GM12878 (cell line): ENCODE measurements at regions not wholly inside any gene's neighbourhood (a gene's known extent, or its start where the extent isn't known, plus 50 kb on each side); places are given as distances from the start of the nearest gene placed in this dataset.

Experiments used
- ATAC-seq: fragments of 200-7000 bp; cut with Tn5 transposase; 3 replicates; pipeline ENCODE4 v1.9.1; 2020; ENCODE audit warnings: mild to moderate bottlenecking, moderate library complexity
- BruUV-seq: library from RNA; stranded (reverse); fragments of 400-500 nt; replicated peaks from 2 replicates; lab custom pipeline; 2021; lab: Mats Ljungman, UMichigan
- CTCF ChIA-PET: fragments of 300-600 bp; sonication (Branson Sonifier 250); formaldehyde crosslinking; extraction: SDS; loops from one replicate; lab custom pipeline; 2021; ENCODE audit warnings: inconsistent platforms; lab: Yijun Ruan, JAX
- POLR2A ChIA-PET: fragments of 350-600 bp; formaldehyde crosslinking; extraction: SDS; loops from one replicate; lab custom pipeline; 2021; ENCODE audit warnings: inconsistent platforms; lab: Charles Lee
- RAD21 ChIA-PET: fragments of 300-600 bp; sonication (Branson Sonifier 250); formaldehyde crosslinking; loops from one replicate; lab custom pipeline; 2023; ENCODE audit warnings: antibody characterized with exemption; ENCODE audit not compliant: unreplicated experiment; lab: Charles Lee
- SMC1A ChIA-PET: fragments of 300-600 bp; sonication (Branson Sonifier 250); formaldehyde crosslinking; loops from one replicate; lab custom pipeline; 2023; ENCODE audit not compliant: unreplicated experiment, uncharacterized antibody; lab: Charles Lee
- DNase-seq: peaks from one replicate; pipeline ENCODE4 v3.0.0-alpha.2; 2011; ENCODE audit warnings: low read depth, low spot score
- FAIRE-seq: peaks from 3 replicates; lab custom pipeline; 2011; peaks lifted over from hg19 to GRCh38; lab: Jason Lieb, UNC
- H2AFZ ChIP-seq: 2 replicates; pipeline ENCODE4 v1.6.0; 2011; ENCODE audit warnings: low read depth, low read length, control low read depth; ENCODE audit not compliant: control insufficient read depth
- H3K27ac ChIP-seq: 2 replicates; pipeline ENCODE4 v1.5.1; 2011; ENCODE audit warnings: control low read depth; ENCODE audit not compliant: control insufficient read depth, insufficient read depth
- H3K27me3 ChIP-seq, 2 experiments: replicated peaks in 1 of 2; 2 replicates each; pipeline versions ENCODE4 v1.6.0 to v1.6.1; 2011; ENCODE audit warnings: low read length in 1 of 2; ENCODE audit not compliant: control insufficient read depth in 2 of 2, insufficient read depth in 2 of 2
- H3K36me3 ChIP-seq, 2 experiments: 2 replicates each; pipeline ENCODE4 v1.5.1; 2011; ENCODE audit warnings: low read length in 1 of 2; ENCODE audit not compliant: control insufficient read depth in 2 of 2, insufficient read depth in 2 of 2
- H3K4me1 ChIP-seq: 2 replicates; pipeline ENCODE4 v1.6.1; 2011; ENCODE audit warnings: mild to moderate bottlenecking, low read length, moderate library complexity, mixed read lengths; ENCODE audit not compliant: control insufficient read depth, insufficient read depth
- H3K4me2 ChIP-seq: 2 replicates; pipeline ENCODE4 v1.6.0; 2011; ENCODE audit warnings: control low read depth; ENCODE audit not compliant: control insufficient read depth, insufficient read depth
- H3K4me3 ChIP-seq: fragments of 200-600 bp; sonication (generic); 2 replicates; pipeline ENCODE4 v1.5.1; 2016
- H3K79me2 ChIP-seq: 2 replicates; pipeline ENCODE4 v1.6.0; 2011; ENCODE audit warnings: low read length; ENCODE audit not compliant: control insufficient read depth, insufficient read depth
- H3K9ac ChIP-seq: 2 replicates; pipeline ENCODE4 v1.8.0; 2011; ENCODE audit warnings: low read length, control low read depth, mixed read lengths; ENCODE audit not compliant: control insufficient read depth, insufficient read depth
- H3K9me3 ChIP-seq: replicated peaks from 3 replicates; pipeline ENCODE4 v1.5.1; 2011; ENCODE audit warnings: mild to moderate bottlenecking, low read length; ENCODE audit not compliant: control insufficient read depth, insufficient read depth
- H4K20me1 ChIP-seq: 2 replicates; pipeline ENCODE4 v1.6.0; 2011; ENCODE audit not compliant: control insufficient read depth, insufficient read depth
- BCL11A ChIP-seq: IDR thresholded peaks from 2 replicates; pipeline ENCODE4 v1.6.1; 2011; ENCODE audit warnings: low read depth, low read length
- CHD1 ChIP-seq: IDR thresholded peaks from 2 replicates; pipeline ENCODE4 v1.6.1; 2012; ENCODE audit warnings: low read depth, low read length, improper control_type of control experiment
- HDAC2 ChIP-seq: fragments of 200-600 bp; sonication (generic); IDR thresholded peaks from 2 replicates; pipeline ENCODE4 v1.6.1; 2017
- LARP7 ChIP-seq: fragments of 450-650 bp; IDR thresholded peaks from 2 replicates; pipeline ENCODE4 v1.6.1; 2017; ENCODE audit warnings: mild to moderate bottlenecking
- MXI1 ChIP-seq: fragments of 150-350 bp; IDR thresholded peaks from 2 replicates; pipeline ENCODE4 v1.6.1; 2011; ENCODE audit warnings: low read depth, mild to moderate bottlenecking, inconsistent platforms, low read length, improper control_type of control experiment
- MYB ChIP-seq: fragments of 150-350 bp; IDR thresholded peaks from 2 replicates; pipeline ENCODE4 v1.6.1; 2014; ENCODE audit warnings: mild to moderate bottlenecking, low read depth, low read length, borderline replicate concordance
- NFIC ChIP-seq: IDR thresholded peaks from 2 replicates; pipeline ENCODE4 v1.6.1; 2012; ENCODE audit warnings: low read depth, mild to moderate bottlenecking, inconsistent platforms, low read length, moderate library complexity
- NFXL1 ChIP-seq: fragments of 450-650 bp; IDR thresholded peaks from 2 replicates; pipeline ENCODE4 v1.6.1; 2017; ENCODE audit warnings: antibody characterized with exemption, mild to moderate bottlenecking, borderline replicate concordance
- NFYB ChIP-seq: IDR thresholded peaks from 2 replicates; pipeline ENCODE4 v1.6.1; 2011; ENCODE audit warnings: low read depth, mild to moderate bottlenecking, low read length, improper control_type of control experiment, moderate library complexity; ENCODE audit not compliant: insufficient read depth
- PAX5 ChIP-seq: IDR thresholded peaks from 2 replicates; pipeline ENCODE4 v1.6.1; 2011; ENCODE audit warnings: low read depth, low read length, borderline replicate concordance
- WGBS: methylation state at CpG from one replicate; pipeline ENCODE4 v1.1.6; 2016; ENCODE audit warnings: low lambda C conversion rate; ENCODE audit not compliant: insufficient replicate concordance, insufficient coverage; ENCODE audit errors: missing lambda C conversion rate; 5-methylcytosine and 5-hydroxymethylcytosine counted together
- in situ Hi-C: fragments of 300-500 bp; cut with MboI; formaldehyde crosslinking; loops from 9 replicates; pipeline ENCODE4 v1.14.3; 2018; ENCODE audit warnings: mixed read lengths
- intact Hi-C: fragments of 100-400 bp; cut with micrococcal nuclease; formaldehyde crosslinking; loops from one replicate; pipeline ENCODE4 v1.14.2; 2022; ENCODE audit not compliant: unreplicated experiment
- TF ChIP-seq, protein P1 (sequence below): fragments of 450-650 bp; formaldehyde crosslinking; IDR thresholded peaks from 2 replicates; pipeline ENCODE4 v1.4.0; 2020; ENCODE audit warnings: mild to moderate bottlenecking, moderate library complexity
- TF ChIP-seq, protein P2 (sequence below): fragments of 450-650 bp; IDR thresholded peaks from 2 replicates; pipeline ENCODE4 v1.6.1; 2014; ENCODE audit warnings: mild to moderate bottlenecking

GRCh38 chr12:46918631-46919030 is 92.8 kb upstream of the SLC38A4 start:
- no peak for DNase-seq
- RAD21 ChIA-PET: no interaction called here
- no peak for ATAC-seq
- no peak overlapping the region for H3K4me3 ChIP-seq
- intact Hi-C loops (no loop called here), in situ Hi-C loops (no loop called here)
- SMC1A ChIA-PET: no interaction called here
- POLR2A ChIA-PET: interaction anchor here (0.7 kb wide), 1 partner anchor 719 kb away, joined by 3 read pairs; no protein-coding TSS in a partner anchor
- H3K36me3 ChIP-seq: no peaks in the 10 kb centered on the region
- H3K4me1 ChIP-seq: no peaks in the 10 kb centered on the region
- no peak overlapping the region for H3K27ac ChIP-seq
- TF ChIP-seq LARP7 (no peak), NFXL1 (no peak), MXI1 (no peak), NFYB (no peak), PAX5 (no peak), HDAC2 (no peak), MYB (no peak), NFIC (no peak), BCL11A (no peak), CHD1 (no peak)
- TF ChIP-seq, protein P1, sequence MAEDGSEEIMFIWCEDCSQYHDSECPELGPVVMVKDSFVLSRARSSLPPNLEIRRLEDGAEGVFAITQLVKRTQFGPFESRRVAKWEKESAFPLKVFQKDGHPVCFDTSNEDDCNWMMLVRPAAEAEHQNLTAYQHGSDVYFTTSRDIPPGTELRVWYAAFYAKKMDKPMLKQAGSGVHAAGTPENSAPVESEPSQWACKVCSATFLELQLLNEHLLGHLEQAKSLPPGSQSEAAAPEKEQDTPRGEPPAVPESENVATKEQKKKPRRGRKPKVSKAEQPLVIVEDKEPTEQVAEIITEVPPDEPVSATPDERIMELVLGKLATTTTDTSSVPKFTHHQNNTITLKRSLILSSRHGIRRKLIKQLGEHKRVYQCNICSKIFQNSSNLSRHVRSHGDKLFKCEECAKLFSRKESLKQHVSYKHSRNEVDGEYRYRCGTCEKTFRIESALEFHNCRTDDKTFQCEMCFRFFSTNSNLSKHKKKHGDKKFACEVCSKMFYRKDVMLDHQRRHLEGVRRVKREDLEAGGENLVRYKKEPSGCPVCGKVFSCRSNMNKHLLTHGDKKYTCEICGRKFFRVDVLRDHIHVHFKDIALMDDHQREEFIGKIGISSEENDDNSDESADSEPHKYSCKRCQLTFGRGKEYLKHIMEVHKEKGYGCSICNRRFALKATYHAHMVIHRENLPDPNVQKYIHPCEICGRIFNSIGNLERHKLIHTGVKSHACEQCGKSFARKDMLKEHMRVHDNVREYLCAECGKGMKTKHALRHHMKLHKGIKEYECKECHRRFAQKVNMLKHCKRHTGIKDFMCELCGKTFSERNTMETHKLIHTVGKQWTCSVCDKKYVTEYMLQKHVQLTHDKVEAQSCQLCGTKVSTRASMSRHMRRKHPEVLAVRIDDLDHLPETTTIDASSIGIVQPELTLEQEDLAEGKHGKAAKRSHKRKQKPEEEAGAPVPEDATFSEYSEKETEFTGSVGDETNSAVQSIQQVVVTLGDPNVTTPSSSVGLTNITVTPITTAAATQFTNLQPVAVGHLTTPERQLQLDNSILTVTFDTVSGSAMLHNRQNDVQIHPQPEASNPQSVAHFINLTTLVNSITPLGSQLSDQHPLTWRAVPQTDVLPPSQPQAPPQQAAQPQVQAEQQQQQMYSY (CRISPR knock-in tag): no peak
- TF ChIP-seq, protein P2, sequence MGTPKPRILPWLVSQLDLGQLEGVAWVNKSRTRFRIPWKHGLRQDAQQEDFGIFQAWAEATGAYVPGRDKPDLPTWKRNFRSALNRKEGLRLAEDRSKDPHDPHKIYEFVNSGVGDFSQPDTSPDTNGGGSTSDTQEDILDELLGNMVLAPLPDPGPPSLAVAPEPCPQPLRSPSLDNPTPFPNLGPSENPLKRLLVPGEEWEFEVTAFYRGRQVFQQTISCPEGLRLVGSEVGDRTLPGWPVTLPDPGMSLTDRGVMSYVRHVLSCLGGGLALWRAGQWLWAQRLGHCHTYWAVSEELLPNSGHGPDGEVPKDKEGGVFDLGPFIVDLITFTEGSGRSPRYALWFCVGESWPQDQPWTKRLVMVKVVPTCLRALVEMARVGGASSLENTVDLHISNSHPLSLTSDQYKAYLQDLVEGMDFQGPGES: no peak
- H3K27me3 ChIP-seq: no peaks in the 10 kb centered on the region
- H3K79me2 ChIP-seq: no peaks in the 10 kb centered on the region
- CTCF ChIA-PET: no interaction called here
- H4K20me1 ChIP-seq: no peaks in the 10 kb centered on the region
- WGBS: 77% methylated on average over 9 of the region's 9 CpGs
- no peak overlapping the region for H3K9ac ChIP-seq
- no peak overlapping the region for H2AFZ ChIP-seq
- no peaks in the 10 kb centered on the region for H3K9me3 ChIP-seq
- H3K4me2 ChIP-seq: no peak overlapping the region
- FAIRE-seq: no peak
- no TSS peak for BruUV-seq
